ENCODE measurements at regions not wholly inside any gene's neighbourhood (a gene's known extent, or its start where the extent isn't known, plus 50 kb on each side); places are given as distances from the start of the nearest gene placed in this dataset.

- TF ChIP-seq BHLHE40 (IDR thresholded peaks at IDR 0.05; ENCODE audit: borderline replicate concordance) (no peak), FOXK2 (IDR thresholded peaks at IDR 0.05) (no peak), SP1 (IDR thresholded peaks at IDR 0.05) (no peak)
Measured at GRCh38 chr12:25365340-25365730, 114.6 kb upstream of the KRAS start.
